DND-41 (cell line): ENCODE measurements at regions not wholly inside any gene's neighbourhood (a gene's known extent, or its start where the extent isn't known, plus 50 kb on each side); places are given as distances from the start of the nearest gene placed in this dataset.

Experiments used
- ATAC-seq: fragments of 200-7000 bp; cut with Tn5 transposase; 3 replicates; pipeline ENCODE4 v1.9.1; 2021; ENCODE audit warnings: low read depth; ENCODE audit not compliant: insufficient read depth
- DNase-seq: peaks from one replicate; pipeline ENCODE4 v3.0.0-alpha.2; 2020
- H2AFZ ChIP-seq: 2 replicates; pipeline ENCODE4 v1.6.0; 2012; ENCODE audit warnings: low read depth, low read length
- H3K27ac ChIP-seq: 2 replicates; pipeline ENCODE4 v1.5.1; 2012; ENCODE audit warnings: low read length, inconsistent platforms
- H3K27me3 ChIP-seq: fragments of 200-600 bp; sonication (generic); 2 replicates; pipeline ENCODE4 v1.6.0; 2012; ENCODE audit warnings: low read length, mild to moderate bottlenecking, inconsistent platforms; ENCODE audit not compliant: insufficient read depth, poor library complexity
- H3K36me3 ChIP-seq: 2 replicates; pipeline ENCODE4 v1.5.1; 2012; ENCODE audit warnings: low read length, inconsistent platforms; ENCODE audit not compliant: insufficient read depth
- H3K4me1 ChIP-seq: 2 replicates; pipeline ENCODE4 v1.5.1; 2012; ENCODE audit warnings: mild to moderate bottlenecking, low read length; ENCODE audit not compliant: insufficient read depth
- H3K4me2 ChIP-seq: 2 replicates; pipeline ENCODE4 v1.6.0; 2012; ENCODE audit warnings: mild to moderate bottlenecking, moderate library complexity, low read length, inconsistent platforms; ENCODE audit not compliant: insufficient read depth
- H3K4me3 ChIP-seq, 2 experiments: fragments of 200-600 bp in 1 of 2; shearing (Covaris generic) in 1 of 2; 2 replicates each; pipeline ENCODE4 v1.5.1; 2012 to 2016; ENCODE audit warnings: inconsistent platforms in 2 of 2, low read length in 2 of 2, mild to moderate bottlenecking in 2 of 2, low read depth in 1 of 2, moderate library complexity in 1 of 2
- H3K79me2 ChIP-seq: 2 replicates; pipeline ENCODE4 v1.6.0; 2012; ENCODE audit warnings: low read length, inconsistent platforms; ENCODE audit not compliant: insufficient read depth
- H3K9ac ChIP-seq: 2 replicates; pipeline ENCODE4 v1.6.0; 2012; ENCODE audit warnings: low read depth, mild to moderate bottlenecking, inconsistent platforms, low read length, moderate library complexity
- H3K9me3 ChIP-seq: 2 replicates; pipeline ENCODE4 v1.5.1; 2012; ENCODE audit warnings: low read length, moderate library complexity, mild to moderate bottlenecking, inconsistent platforms; ENCODE audit not compliant: insufficient read depth, severe bottlenecking
- H4K20me1 ChIP-seq: 2 replicates; pipeline ENCODE4 v1.6.0; 2012; ENCODE audit warnings: low read length; ENCODE audit not compliant: insufficient read depth
- EZH2 ChIP-seq: IDR thresholded peaks from 3 replicates; pipeline ENCODE4 v1.6.1; 2012; ENCODE audit warnings: borderline replicate concordance, low read depth, mild to moderate bottlenecking, moderate library complexity, low read length, inconsistent platforms; ENCODE audit not compliant: severe bottlenecking
- TF ChIP-seq, protein P1 (sequence below): IDR thresholded peaks from 2 replicates; pipeline ENCODE4 v1.5.1; 2012; ENCODE audit warnings: borderline replicate concordance, low read length, moderate library complexity, mild to moderate bottlenecking; ENCODE audit not compliant: poor library complexity, severe bottlenecking; ENCODE audit errors: extremely low read depth

GRCh38 chr2:186984481-186984880 lies 135.5 kb upstream of the ZSWIM2 start:
- DNase-seq = no peak
- ATAC-seq = no peak
- no peak overlapping the region for H3K4me2 ChIP-seq
- no peak overlapping the region for H3K9ac ChIP-seq
- no peaks in the 10 kb centered on the region for H4K20me1 ChIP-seq
- H3K4me3 ChIP-seq = no peak overlapping the region
- H3K79me2 ChIP-seq = no peaks in the 10 kb centered on the region
- no peak overlapping the region for H3K27ac ChIP-seq
- no peaks in the 10 kb centered on the region for H3K27me3 ChIP-seq
- H3K36me3 ChIP-seq = no peaks in the 10 kb centered on the region
- H3K4me1 ChIP-seq = no peaks in the 10 kb centered on the region
- H2AFZ ChIP-seq = no peak overlapping the region
- TF ChIP-seq EZH2 = no peak
- TF ChIP-seq, protein P1, sequence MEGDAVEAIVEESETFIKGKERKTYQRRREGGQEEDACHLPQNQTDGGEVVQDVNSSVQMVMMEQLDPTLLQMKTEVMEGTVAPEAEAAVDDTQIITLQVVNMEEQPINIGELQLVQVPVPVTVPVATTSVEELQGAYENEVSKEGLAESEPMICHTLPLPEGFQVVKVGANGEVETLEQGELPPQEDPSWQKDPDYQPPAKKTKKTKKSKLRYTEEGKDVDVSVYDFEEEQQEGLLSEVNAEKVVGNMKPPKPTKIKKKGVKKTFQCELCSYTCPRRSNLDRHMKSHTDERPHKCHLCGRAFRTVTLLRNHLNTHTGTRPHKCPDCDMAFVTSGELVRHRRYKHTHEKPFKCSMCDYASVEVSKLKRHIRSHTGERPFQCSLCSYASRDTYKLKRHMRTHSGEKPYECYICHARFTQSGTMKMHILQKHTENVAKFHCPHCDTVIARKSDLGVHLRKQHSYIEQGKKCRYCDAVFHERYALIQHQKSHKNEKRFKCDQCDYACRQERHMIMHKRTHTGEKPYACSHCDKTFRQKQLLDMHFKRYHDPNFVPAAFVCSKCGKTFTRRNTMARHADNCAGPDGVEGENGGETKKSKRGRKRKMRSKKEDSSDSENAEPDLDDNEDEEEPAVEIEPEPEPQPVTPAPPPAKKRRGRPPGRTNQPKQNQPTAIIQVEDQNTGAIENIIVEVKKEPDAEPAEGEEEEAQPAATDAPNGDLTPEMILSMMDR = no peak
- peaks cover 3% of the 10 kb centered on the region for H3K9me3 ChIP-seq

GRCh38 chr2:186980787-186981550 lies 132.0 kb upstream of the ZSWIM2 start:
- Histone ChIP-seq H3K4me3 (no peak overlapping the region), H3K4me2 (no peak overlapping the region), H3K36me3 (no peaks in the 10 kb centered on the region), H3K27ac (no peak overlapping the region), H3K9me3 (peaks cover 3% of the 10 kb centered on the region), H3K79me2 (no peaks in the 10 kb centered on the region), H3K4me1 (no peaks in the 10 kb centered on the region), H4K20me1 (no peaks in the 10 kb centered on the region), H2AFZ (no peak overlapping the region), H3K27me3 (no peaks in the 10 kb centered on the region), H3K9ac (no peak overlapping the region)
- DNase-seq (no peak), ATAC-seq (no peak)
- TF ChIP-seq, protein P1 = no peak
- TF ChIP-seq EZH2 = no peak

DNA sequence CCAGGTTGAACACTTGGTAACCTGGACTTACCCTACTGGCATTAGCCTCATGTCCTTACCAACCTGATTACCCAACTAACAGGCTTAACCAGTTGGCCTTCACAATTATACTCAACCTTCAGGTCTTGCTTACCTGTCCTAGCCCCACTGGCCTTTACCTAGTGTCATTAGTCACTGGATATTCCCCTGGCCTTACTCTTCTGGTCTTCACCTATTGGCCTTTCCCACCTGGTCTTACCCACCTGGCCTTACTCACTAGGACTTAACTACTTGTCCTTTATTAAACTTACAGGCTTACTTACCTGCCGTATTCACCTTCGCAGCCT lies 131.1 kb upstream of the ZSWIM2 start:
- H3K36me3 ChIP-seq = no peaks in the 10 kb centered on the region
- ATAC-seq (no peak), DNase-seq (no peak)
- no peaks in the 10 kb centered on the region for H3K27me3 ChIP-seq
- H3K4me3 ChIP-seq = no peak overlapping the region
- H3K9me3 ChIP-seq = no peaks in the 10 kb centered on the region
- no peak overlapping the region for H3K9ac ChIP-seq
- H3K27ac ChIP-seq = no peak overlapping the region
- no peaks in the 10 kb centered on the region for H4K20me1 ChIP-seq
- TF ChIP-seq, protein P1 = no peak
- no peak for TF ChIP-seq EZH2
- H2AFZ ChIP-seq = no peak overlapping the region
- no peaks in the 10 kb centered on the region for H3K79me2 ChIP-seq
- no peak overlapping the region for H3K4me2 ChIP-seq
- H3K4me1 ChIP-seq = no peaks in the 10 kb centered on the region
